HL-60/S4 (cell line): ENCODE measurements at regions not wholly inside any gene's neighbourhood (a gene's known extent, or its start where the extent isn't known, plus 50 kb on each side); places are given as distances from the start of the nearest gene placed in this dataset.

ENCODE experiments used
- in situ Hi-C: fragments of 300-500 bp; cut with MboI; formaldehyde crosslinking; loops from 2 replicates; pipeline ENCODE4 v1.14.3; 2022; ENCODE audit warnings: low sequenced_read_pairs

GRCh38 chr5:15266229-15266628 lies 233.8 kb upstream of the FBXL7 start:
- in situ Hi-C loops = no loop called here

- in situ Hi-C loops = no loop called here
Measured at GRCh38 chr5:15263942-15264341, 236.0 kb upstream of the FBXL7 start.

GRCh38 chr5:15263406-15263805 lies 236.6 kb upstream of the FBXL7 start:
- in situ Hi-C loops = no loop called here

- in situ Hi-C loops = no loop called here
Measured at GRCh38 chr5:15261269-15261995, 238.5 kb upstream of the FBXL7 start.

- in situ Hi-C loops = no loop called here
Measured at GRCh38 chr5:15260356-15261268, 239.4 kb upstream of the FBXL7 start.

GRCh38 chr5:15256485-15256884 lies 243.5 kb upstream of the FBXL7 start:
- in situ Hi-C loops = no loop called here

- in situ Hi-C loops = no loop called here
Measured at GRCh38 chr5:15255576-15255975, 244.4 kb upstream of the FBXL7 start.

GRCh38 chr5:15254607-15255006 lies 245.4 kb upstream of the FBXL7 start:
- in situ Hi-C loops = no loop called here

- in situ Hi-C loops = no loop called here
Measured at GRCh38 chr5:15252331-15252730, 247.6 kb upstream of the FBXL7 start.

GRCh38 chr5:15249152-15249551 lies 250.8 kb upstream of the FBXL7 start:
- in situ Hi-C loops = no loop called here

GRCh38 chr5:15248731-15249130 lies 251.2 kb upstream of the FBXL7 start:
- in situ Hi-C loops = no loop called here

GRCh38 chr5:15245913-15246312 lies 254.1 kb upstream of the FBXL7 start:
- in situ Hi-C loops = no loop called here

GRCh38 chr5:15243301-15244020 lies 256.5 kb upstream of the FBXL7 start:
- in situ Hi-C loops = no loop called here

GRCh38 chr5:15241216-15241821 lies 258.7 kb upstream of the FBXL7 start:
- in situ Hi-C loops = no loop called here

GRCh38 chr5:15238006-15238405 lies 262.0 kb upstream of the FBXL7 start:
- in situ Hi-C loops = no loop called here

- in situ Hi-C loops = no loop called here
Measured at GRCh38 chr5:15236911-15237508, 263.0 kb upstream of the FBXL7 start.

GRCh38 chr5:15234911-15235310 lies 265.1 kb upstream of the FBXL7 start:
- in situ Hi-C loops = no loop called here

GRCh38 chr5:15234366-15234765 lies 265.6 kb upstream of the FBXL7 start:
- in situ Hi-C loops = no loop called here

- in situ Hi-C loops = no loop called here
Measured at GRCh38 chr5:15233566-15233965, 266.4 kb upstream of the FBXL7 start.

GRCh38 chr5:15222156-15222555 lies 277.8 kb upstream of the FBXL7 start:
- in situ Hi-C loops = no loop called here
